GM23338 (cell line): ENCODE measurements at regions not wholly inside any gene's neighbourhood (a gene's known extent, or its start where the extent isn't known, plus 50 kb on each side); places are given as distances from the start of the nearest gene placed in this dataset. TPM values are rescaled to one million over a fixed set of nuclear protein-coding genes. Genes with fewer than 3 reads are reported as not detected.

Experiments used
- ATAC-seq: fragments of 200-7000 bp; cut with Tn5 transposase; 3 replicates; pipeline ENCODE4 v1.9.1; 2020
- DNase-seq: peaks from one replicate; pipeline ENCODE4 v3.0.0-alpha.2; 2015; ENCODE audit warnings: low spot score
- H2AFZ ChIP-seq: fragments of 200-600 bp; sonication (generic); 2 replicates; pipeline ENCODE4 v1.8.0; 2016; ENCODE audit warnings: antibody characterized with exemption, mild to moderate bottlenecking, moderate library complexity
- H3F3A ChIP-seq: fragments of 200-600 bp; sonication (generic); replicated peaks from 2 replicates; pipeline ENCODE4 v1.8.0; 2017; ENCODE audit warnings: antibody characterized with exemption, mixed run types, low read depth
- H3K27ac ChIP-seq: fragments of 200-600 bp; sonication (generic); 2 replicates; pipeline ENCODE4 v1.6.1; 2016; ENCODE audit warnings: low read depth
- H3K27me3 ChIP-seq: fragments of 200-600 bp; sonication (generic); 2 replicates; pipeline ENCODE4 v1.8.0; 2016; ENCODE audit warnings: mild to moderate bottlenecking, mixed run types, moderate library complexity; ENCODE audit not compliant: insufficient read depth
- H3K36me3 ChIP-seq: fragments of 200-600 bp; sonication (generic); 2 replicates; pipeline ENCODE4 v1.8.0; 2016; ENCODE audit warnings: mild to moderate bottlenecking; ENCODE audit not compliant: insufficient read depth
- H3K4me1 ChIP-seq: fragments of 200-600 bp; sonication (generic); 2 replicates; pipeline ENCODE4 v1.8.0; 2016; ENCODE audit warnings: mild to moderate bottlenecking, moderate library complexity; ENCODE audit not compliant: insufficient read depth
- H3K4me2 ChIP-seq: fragments of 200-600 bp; sonication (generic); 2 replicates; pipeline ENCODE4 v1.7.1; 2017; ENCODE audit warnings: mixed run types
- H3K4me3 ChIP-seq: fragments of 200-600 bp; sonication (generic); 2 replicates; pipeline ENCODE4 v1.6.1; 2016; ENCODE audit warnings: mixed run types
- H3K79me2 ChIP-seq: fragments of 200-600 bp; sonication (generic); replicated peaks from 2 replicates; pipeline ENCODE4 v1.8.0; 2017; ENCODE audit warnings: mild to moderate bottlenecking; ENCODE audit not compliant: insufficient read depth
- H3K9me2 ChIP-seq: fragments of 200-600 bp; sonication (generic); 2 replicates; pipeline ENCODE4 v1.8.0; 2017; ENCODE audit not compliant: insufficient read depth
- H4K20me1 ChIP-seq: fragments of 200-600 bp; sonication (generic); replicated peaks from 2 replicates; pipeline ENCODE4 v1.8.0; 2017; ENCODE audit warnings: mild to moderate bottlenecking; ENCODE audit not compliant: insufficient read depth
- H3K27ac Mint-ChIP-seq: 2 replicates; pipeline ENCODE4 v1.8.0; 2020; ENCODE audit warnings: inconsistent platforms, mild to moderate bottlenecking, moderate library complexity, mixed read lengths
- H3K27me3 Mint-ChIP-seq: 3 replicates; pipeline ENCODE4 v1.8.0; 2022; ENCODE audit warnings: low read depth, mild to moderate bottlenecking, moderate library complexity, mixed read lengths, inconsistent platforms; ENCODE audit not compliant: insufficient read depth, poor library complexity
- H3K36me3 Mint-ChIP-seq: 3 replicates; pipeline ENCODE4 v1.8.0; 2021; ENCODE audit warnings: low read depth, mild to moderate bottlenecking, inconsistent platforms, moderate library complexity, mixed read lengths
- H3K4me1 Mint-ChIP-seq: 3 replicates; pipeline ENCODE4 v1.8.0; 2020; ENCODE audit warnings: mild to moderate bottlenecking, inconsistent platforms, mixed read lengths
- H3K4me3 Mint-ChIP-seq: 3 replicates; pipeline ENCODE4 v1.8.0; 2021; ENCODE audit warnings: moderate library complexity, mild to moderate bottlenecking, inconsistent platforms, mixed read lengths
- H3K9me3 Mint-ChIP-seq: 3 replicates; pipeline ENCODE4 v1.8.0; 2020; ENCODE audit warnings: moderate library complexity, mild to moderate bottlenecking, inconsistent platforms, mixed read lengths
- CREB1 ChIP-seq: fragments of 250-450 bp; sonication (Bioruptor Pico); IDR thresholded peaks from 2 replicates; pipeline ENCODE4 v1.5.0; 2020; ENCODE audit warnings: low read depth, mild to moderate bottlenecking, moderate library complexity
- ZNF114 ChIP-seq: fragments of 250-450 bp; sonication (Bioruptor Pico); IDR thresholded peaks from 2 replicates; pipeline ENCODE4 v1.5.0; 2020; ENCODE audit warnings: mild to moderate bottlenecking, moderate library complexity
- ZNF331 ChIP-seq: fragments of 250-450 bp; sonication (Bioruptor Pico); IDR thresholded peaks from 2 replicates; pipeline ENCODE4 v1.5.0; 2020; ENCODE audit warnings: low read depth, mild to moderate bottlenecking, moderate library complexity
- ZNF462 ChIP-seq: fragments of 250-450 bp; sonication (Bioruptor Pico); IDR thresholded peaks from 2 replicates; pipeline ENCODE4 v1.5.0; 2020; ENCODE audit warnings: mild to moderate bottlenecking, moderate library complexity
- small RNA-seq: library from RNA; depleted of rRNA; stranded (forward); fragments of <200 nt; gene quantifications from one replicate; pipeline ENCODE3, GENCODE V24; 2014; ENCODE audit warnings: low replicate concordance

- Mint-ChIP-seq H3K27ac (no peak overlapping the region), H3K4me3 (no peak overlapping the region), H3K9me3 (peaks cover 5% of the 10 kb centered on the region; the same call in 2 of the 3 replicates), H3K36me3 (no peaks in the 10 kb centered on the region), H3K4me1 (peaks cover 2% of the 10 kb centered on the region; the same call in 2 of the 3 replicates), H3K27me3 (peaks cover 2% of the 10 kb centered on the region)
- H3K4me1 ChIP-seq: no peaks in the 10 kb centered on the region
- H3K36me3 ChIP-seq: no peaks in the 10 kb centered on the region
- no peaks in the 10 kb centered on the region for H3K9me2 ChIP-seq
- no peak for ATAC-seq
- TF ChIP-seq ZNF114 (CRISPR knock-in tag): no peak
- no peak for TF ChIP-seq ZNF462
- no peak for TF ChIP-seq ZNF331 (CRISPR knock-in tag)
- no peak for TF ChIP-seq CREB1 (CRISPR knock-in tag)
- no peak overlapping the region for H3K4me3 ChIP-seq
- H3K27ac ChIP-seq: no peak overlapping the region
- no peaks in the 10 kb centered on the region for H4K20me1 ChIP-seq
- H3F3A ChIP-seq: no peaks in the 10 kb centered on the region
- no peak overlapping the region for H3K4me2 ChIP-seq
- no peak for DNase-seq
- no peak overlapping the region for H2AFZ ChIP-seq
- no peaks in the 10 kb centered on the region for H3K27me3 ChIP-seq
- no peaks in the 10 kb centered on the region for H3K79me2 ChIP-seq
Measured at GRCh38 chr17:34204402-34204801, 50.7 kb upstream of the CCL2 start.

Small RNA genes in the stretch of these regions (small RNA-seq; reads per million reads assigned to genes)
- gene RNA5SP438: not detected
